ENCODE measurements at regions not wholly inside any gene's neighbourhood (a gene's known extent, or its start where the extent isn't known, plus 50 kb on each side); places are given as distances from the start of the nearest gene placed in this dataset.

DNA sequence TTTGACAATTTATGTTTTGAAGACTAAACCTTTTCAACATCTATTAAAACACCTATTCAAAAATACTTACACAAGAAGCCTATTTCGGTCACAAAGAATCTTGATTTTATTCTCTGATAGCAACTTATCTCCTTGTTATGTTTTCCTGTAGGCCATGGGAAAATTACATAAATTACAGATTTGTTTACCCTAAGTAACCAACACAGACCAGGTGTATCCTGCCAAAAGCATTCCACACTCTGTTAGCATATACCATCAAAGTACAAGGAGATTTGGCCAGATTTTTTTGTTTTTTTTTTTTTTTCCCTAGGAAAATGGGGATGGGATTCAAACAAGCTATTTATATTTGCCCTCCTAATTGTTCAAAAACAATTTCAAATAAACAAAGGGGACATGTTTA is 497.9 kb upstream of the MAGEB18 start:
- Mint-ChIP-seq H3K4me3 (no peak overlapping the region), H3K27me3 (ENCODE audit: low read depth) (no peaks in the 10 kb centered on the region), H3K27ac (no peak overlapping the region), H3K9me3 (peaks cover 9% of the 10 kb centered on the region), H3K36me3 (no peaks in the 10 kb centered on the region), H3K4me1 (no peaks in the 10 kb centered on the region)
- CTCF ChIA-PET = no interaction called here
- DNase-seq (ENCODE audit: low spot score) = no peak
- POLR2A ChIA-PET = no interaction called here
- no peak for TF ChIP-seq NR2C2 (CRISPR knock-in tag; IDR thresholded peaks at IDR 0.05)
- no peak for ATAC-seq

DNA sequence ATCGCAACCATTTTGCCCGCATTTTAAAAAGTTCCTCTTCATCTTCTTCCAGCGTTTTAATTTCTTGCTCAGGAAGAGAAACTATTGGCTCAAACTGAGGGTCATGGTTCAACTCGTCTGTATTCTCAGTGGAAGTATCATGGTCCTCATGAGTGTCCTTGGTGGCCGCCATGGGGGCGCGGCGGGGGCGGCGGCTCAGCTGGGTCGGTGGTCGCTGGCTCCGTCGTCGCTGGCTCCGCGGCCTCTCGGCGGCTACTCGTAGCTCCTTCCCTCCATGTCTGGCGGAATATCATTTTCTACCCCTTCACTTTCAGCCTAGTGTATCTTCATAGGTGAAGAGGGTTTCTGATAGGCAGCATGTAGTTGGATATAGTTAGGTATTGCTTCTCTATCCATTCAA is 492.0 kb upstream of the MAGEB18 start:
- H3K27ac Mint-ChIP-seq = no peak overlapping the region
- H3K27me3 Mint-ChIP-seq (ENCODE audit: low read depth) = no peaks in the 10 kb centered on the region
- TF ChIP-seq TEAD1 (CRISPR knock-in tag; IDR thresholded peaks at IDR 0.05) = no peak
- H3K36me3 Mint-ChIP-seq = no peaks in the 10 kb centered on the region
- CTCF ChIA-PET = no interaction called here
- POLR2A ChIA-PET = no interaction called here
- no peak overlapping the region for H3K4me3 Mint-ChIP-seq
- H3K4me1 Mint-ChIP-seq = no peaks in the 10 kb centered on the region
- ATAC-seq = no peak
- DNase-seq (ENCODE audit: low spot score) = no peak
- peaks cover 9% of the 10 kb centered on the region for H3K9me3 Mint-ChIP-seq

GRCh38 chrX:25648790-25649189 is 489.4 kb upstream of the MAGEB18 start:
- POLR2A ChIA-PET = no interaction called here
- Mint-ChIP-seq H3K4me1 (no peaks in the 10 kb centered on the region), H3K9me3 (no peaks in the 10 kb centered on the region), H3K4me3 (no peak overlapping the region), H3K27ac (no peak overlapping the region), H3K27me3 (ENCODE audit: low read depth) (no peaks in the 10 kb centered on the region), H3K36me3 (no peaks in the 10 kb centered on the region)
- ATAC-seq (no peak), DNase-seq (ENCODE audit: low spot score) (no peak)
- TF ChIP-seq ZNF232 (CRISPR knock-in tag; IDR thresholded peaks at IDR 0.05) = no peak
- no peak for TF ChIP-seq FOXK1 (CRISPR knock-in tag; IDR thresholded peaks at IDR 0.05)
- TF ChIP-seq CREB1 (CRISPR knock-in tag; IDR thresholded peaks at IDR 0.05) = no peak
- TF ChIP-seq HMGXB4 (CRISPR knock-in tag; IDR thresholded peaks at IDR 0.05) = no peak
- no peak for TF ChIP-seq NR2C2 (CRISPR knock-in tag; IDR thresholded peaks at IDR 0.05)
- no peak for TF ChIP-seq SP1 (CRISPR knock-in tag; conservative IDR thresholded peaks at IDR 0.05)
- TF ChIP-seq, protein P1, sequence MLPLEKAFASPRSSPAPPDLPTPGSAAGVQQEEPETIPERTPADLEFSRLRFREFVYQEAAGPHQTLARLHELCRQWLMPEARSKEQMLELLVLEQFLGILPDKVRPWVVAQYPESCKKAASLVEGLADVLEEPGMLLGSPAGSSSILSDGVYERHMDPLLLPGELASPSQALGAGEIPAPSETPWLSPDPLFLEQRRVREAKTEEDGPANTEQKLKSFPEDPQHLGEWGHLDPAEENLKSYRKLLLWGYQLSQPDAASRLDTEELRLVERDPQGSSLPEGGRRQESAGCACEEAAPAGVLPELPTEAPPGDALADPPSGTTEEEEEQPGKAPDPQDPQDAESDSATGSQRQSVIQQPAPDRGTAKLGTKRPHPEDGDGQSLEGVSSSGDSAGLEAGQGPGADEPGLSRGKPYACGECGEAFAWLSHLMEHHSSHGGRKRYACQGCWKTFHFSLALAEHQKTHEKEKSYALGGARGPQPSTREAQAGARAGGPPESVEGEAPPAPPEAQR (CRISPR knock-in tag; IDR thresholded peaks at IDR 0.05) = no peak
- no peak for TF ChIP-seq SMAD3 (CRISPR knock-in tag; IDR thresholded peaks at IDR 0.05; ENCODE audit: borderline replicate concordance)
- TF ChIP-seq MAX (CRISPR knock-in tag; IDR thresholded peaks at IDR 0.05) = no peak
- no peak for TF ChIP-seq CBFB (CRISPR knock-in tag; IDR thresholded peaks at IDR 0.05; ENCODE audit: low read depth)
- TF ChIP-seq, protein P2, sequence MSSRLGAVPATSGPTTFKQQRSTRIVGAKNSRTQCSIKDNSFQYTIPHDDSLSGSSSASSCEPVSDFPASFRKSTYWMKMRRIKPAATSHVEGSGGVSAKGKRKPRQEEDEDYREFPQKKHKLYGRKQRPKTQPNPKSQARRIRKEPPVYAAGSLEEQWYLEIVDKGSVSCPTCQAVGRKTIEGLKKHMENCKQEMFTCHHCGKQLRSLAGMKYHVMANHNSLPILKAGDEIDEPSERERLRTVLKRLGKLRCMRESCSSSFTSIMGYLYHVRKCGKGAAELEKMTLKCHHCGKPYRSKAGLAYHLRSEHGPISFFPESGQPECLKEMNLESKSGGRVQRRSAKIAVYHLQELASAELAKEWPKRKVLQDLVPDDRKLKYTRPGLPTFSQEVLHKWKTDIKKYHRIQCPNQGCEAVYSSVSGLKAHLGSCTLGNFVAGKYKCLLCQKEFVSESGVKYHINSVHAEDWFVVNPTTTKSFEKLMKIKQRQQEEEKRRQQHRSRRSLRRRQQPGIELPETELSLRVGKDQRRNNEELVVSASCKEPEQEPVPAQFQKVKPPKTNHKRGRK (CRISPR knock-in tag; IDR thresholded peaks at IDR 0.05; ENCODE audit: borderline replicate concordance) = no peak
- TF ChIP-seq, protein P3, sequence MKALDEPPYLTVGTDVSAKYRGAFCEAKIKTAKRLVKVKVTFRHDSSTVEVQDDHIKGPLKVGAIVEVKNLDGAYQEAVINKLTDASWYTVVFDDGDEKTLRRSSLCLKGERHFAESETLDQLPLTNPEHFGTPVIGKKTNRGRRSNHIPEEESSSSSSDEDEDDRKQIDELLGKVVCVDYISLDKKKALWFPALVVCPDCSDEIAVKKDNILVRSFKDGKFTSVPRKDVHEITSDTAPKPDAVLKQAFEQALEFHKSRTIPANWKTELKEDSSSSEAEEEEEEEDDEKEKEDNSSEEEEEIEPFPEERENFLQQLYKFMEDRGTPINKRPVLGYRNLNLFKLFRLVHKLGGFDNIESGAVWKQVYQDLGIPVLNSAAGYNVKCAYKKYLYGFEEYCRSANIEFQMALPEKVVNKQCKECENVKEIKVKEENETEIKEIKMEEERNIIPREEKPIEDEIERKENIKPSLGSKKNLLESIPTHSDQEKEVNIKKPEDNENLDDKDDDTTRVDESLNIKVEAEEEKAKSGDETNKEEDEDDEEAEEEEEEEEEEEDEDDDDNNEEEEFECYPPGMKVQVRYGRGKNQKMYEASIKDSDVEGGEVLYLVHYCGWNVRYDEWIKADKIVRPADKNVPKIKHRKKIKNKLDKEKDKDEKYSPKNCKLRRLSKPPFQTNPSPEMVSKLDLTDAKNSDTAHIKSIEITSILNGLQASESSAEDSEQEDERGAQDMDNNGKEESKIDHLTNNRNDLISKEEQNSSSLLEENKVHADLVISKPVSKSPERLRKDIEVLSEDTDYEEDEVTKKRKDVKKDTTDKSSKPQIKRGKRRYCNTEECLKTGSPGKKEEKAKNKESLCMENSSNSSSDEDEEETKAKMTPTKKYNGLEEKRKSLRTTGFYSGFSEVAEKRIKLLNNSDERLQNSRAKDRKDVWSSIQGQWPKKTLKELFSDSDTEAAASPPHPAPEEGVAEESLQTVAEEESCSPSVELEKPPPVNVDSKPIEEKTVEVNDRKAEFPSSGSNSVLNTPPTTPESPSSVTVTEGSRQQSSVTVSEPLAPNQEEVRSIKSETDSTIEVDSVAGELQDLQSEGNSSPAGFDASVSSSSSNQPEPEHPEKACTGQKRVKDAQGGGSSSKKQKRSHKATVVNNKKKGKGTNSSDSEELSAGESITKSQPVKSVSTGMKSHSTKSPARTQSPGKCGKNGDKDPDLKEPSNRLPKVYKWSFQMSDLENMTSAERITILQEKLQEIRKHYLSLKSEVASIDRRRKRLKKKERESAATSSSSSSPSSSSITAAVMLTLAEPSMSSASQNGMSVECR (CRISPR knock-in tag; IDR thresholded peaks at IDR 0.05; ENCODE audit: borderline replicate concordance) = no peak
- no peak for TF ChIP-seq GRHL2 (CRISPR knock-in tag; IDR thresholded peaks at IDR 0.05; ENCODE audit: insufficient replicate concordance, severe bottlenecking)
- TF ChIP-seq ZNF121 (CRISPR knock-in tag; IDR thresholded peaks at IDR 0.05) = no peak
- TF ChIP-seq ZNF423 (CRISPR knock-in tag; IDR thresholded peaks at IDR 0.05) = no peak
- no peak for TF ChIP-seq TEAD4 (CRISPR knock-in tag; IDR thresholded peaks at IDR 0.05)
- TF ChIP-seq KAT7 (CRISPR knock-in tag; IDR thresholded peaks at IDR 0.05; ENCODE audit: borderline replicate concordance) = no peak
- CTCF ChIA-PET = no interaction called here
